Thyroid gland (tissue), 4 donors: ENCODE measurements at regions not wholly inside any gene's neighbourhood (a gene's known extent, or its start where the extent isn't known, plus 50 kb on each side); places are given as distances from the start of the nearest gene placed in this dataset.

Experiments used
- POLR2A ChIP-seq, 2 donors: fragments of 450-650 bp; IDR thresholded peaks; one replicate each; pipeline ENCODE4 v1.6.1; 2017; ENCODE audit warnings: antibody characterized with exemption in 2 of 2, mild to moderate bottlenecking in 2 of 2, moderate library complexity in 1 of 2
- TF ChIP-seq, protein P1 (sequence below), 6 experiments: fragments of 200-600 bp in 3 of 6; fragments of 450-650 bp in 3 of 6; sonication (generic) in 3 of 6; IDR thresholded peaks; one replicate each; pipeline ENCODE4 v1.5.1; 2016 to 2019; ENCODE audit warnings: antibody characterized with exemption in 6 of 6, mild to moderate bottlenecking in 2 of 6, inconsistent platforms in 1 of 6, moderate library complexity in 1 of 6

DNA sequence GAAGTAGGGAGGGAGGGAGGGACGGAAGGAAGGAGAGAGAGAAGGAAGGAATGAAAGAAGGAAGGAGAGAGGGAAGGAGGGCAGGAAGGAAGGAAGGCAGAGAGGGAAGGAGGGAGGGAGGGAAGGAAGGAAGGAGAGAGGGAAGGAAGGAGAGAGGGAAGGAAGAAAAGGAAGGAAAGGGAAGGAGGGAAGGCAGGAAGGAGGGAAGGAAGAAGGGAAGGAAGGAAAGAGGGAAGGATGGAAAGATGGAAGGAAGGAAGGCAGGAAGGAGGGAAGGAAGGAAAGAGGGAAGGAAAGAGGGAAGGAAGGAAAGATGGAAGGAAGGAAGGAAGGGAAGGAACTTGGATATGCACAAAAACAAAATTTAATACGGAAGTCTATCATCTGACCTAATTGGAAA lies 844.5 kb upstream of the DEFB115 start:
- TF ChIP-seq, protein P1, sequence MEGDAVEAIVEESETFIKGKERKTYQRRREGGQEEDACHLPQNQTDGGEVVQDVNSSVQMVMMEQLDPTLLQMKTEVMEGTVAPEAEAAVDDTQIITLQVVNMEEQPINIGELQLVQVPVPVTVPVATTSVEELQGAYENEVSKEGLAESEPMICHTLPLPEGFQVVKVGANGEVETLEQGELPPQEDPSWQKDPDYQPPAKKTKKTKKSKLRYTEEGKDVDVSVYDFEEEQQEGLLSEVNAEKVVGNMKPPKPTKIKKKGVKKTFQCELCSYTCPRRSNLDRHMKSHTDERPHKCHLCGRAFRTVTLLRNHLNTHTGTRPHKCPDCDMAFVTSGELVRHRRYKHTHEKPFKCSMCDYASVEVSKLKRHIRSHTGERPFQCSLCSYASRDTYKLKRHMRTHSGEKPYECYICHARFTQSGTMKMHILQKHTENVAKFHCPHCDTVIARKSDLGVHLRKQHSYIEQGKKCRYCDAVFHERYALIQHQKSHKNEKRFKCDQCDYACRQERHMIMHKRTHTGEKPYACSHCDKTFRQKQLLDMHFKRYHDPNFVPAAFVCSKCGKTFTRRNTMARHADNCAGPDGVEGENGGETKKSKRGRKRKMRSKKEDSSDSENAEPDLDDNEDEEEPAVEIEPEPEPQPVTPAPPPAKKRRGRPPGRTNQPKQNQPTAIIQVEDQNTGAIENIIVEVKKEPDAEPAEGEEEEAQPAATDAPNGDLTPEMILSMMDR (IDR thresholded peaks at IDR 0.05), result no peak
- TF ChIP-seq POLR2A (IDR thresholded peaks at IDR 0.05), result no peak
